NCI-H82 (cell line): ENCODE measurements at regions not wholly inside any gene's neighbourhood (a gene's known extent, or its start where the extent isn't known, plus 50 kb on each side); places are given as distances from the start of the nearest gene placed in this dataset.

Source experiments
- DNase-seq: peaks from one replicate; lab custom pipeline; 2025; lab: John Stamatoyannopoulos, UW

DNA sequence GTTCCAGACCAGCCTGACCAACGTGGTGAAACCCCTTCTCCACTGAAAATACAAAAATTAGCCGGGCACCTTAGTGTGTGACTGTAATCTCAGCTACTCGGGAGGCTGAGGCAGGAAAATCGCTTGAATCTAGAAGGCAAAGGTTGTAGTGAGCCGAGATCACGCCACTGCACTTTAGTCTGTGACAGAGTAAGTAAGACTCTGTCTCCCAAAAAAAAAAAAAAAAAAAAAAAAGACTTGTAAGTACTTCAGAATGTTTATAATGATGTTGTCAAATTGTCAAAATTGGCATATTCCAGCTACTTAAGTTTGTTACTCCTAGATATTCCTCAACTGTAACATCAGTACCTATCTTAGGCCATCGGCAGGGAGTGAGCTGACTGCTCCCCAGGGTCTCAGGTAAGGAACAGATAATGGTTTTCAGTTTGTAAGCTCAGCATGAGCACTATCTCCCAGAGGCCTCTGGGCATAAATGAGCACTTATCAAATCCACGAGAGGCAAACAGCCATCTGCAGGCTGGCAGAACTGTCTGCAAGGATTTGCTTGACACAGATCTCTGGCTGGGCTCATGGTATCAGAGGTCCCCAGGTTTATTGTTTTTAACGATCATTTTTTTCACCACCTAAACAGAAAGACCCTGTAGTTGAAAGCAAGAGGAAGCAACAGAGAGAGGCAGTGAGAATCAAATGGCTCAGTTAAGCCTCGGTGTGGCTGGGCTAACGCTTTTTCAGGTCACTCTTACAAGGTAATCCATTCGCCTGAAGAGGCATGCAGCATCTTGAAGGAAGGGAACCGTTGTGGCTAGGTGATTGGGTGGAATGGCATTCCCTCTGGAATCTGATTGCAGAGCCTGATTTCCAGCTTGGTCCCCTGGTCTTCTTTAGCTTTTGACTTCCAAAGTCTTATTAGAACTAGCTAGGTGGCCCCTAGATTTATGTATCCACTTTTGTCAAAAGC lies 115.9 kb downstream of the LY86 start:
- DNase-seq: no peak

- DNase-seq: no peak
Observed at GRCh38 chr6:6705061-6705425, 116.5 kb downstream of the LY86 start.

- no peak for DNase-seq
Observed at GRCh38 chr6:6705915-6706675, 117.6 kb downstream of the LY86 start.

- no peak for DNase-seq
Observed at GRCh38 chr6:6707143-6707542, 118.6 kb downstream of the LY86 start.

- DNase-seq: no peak
Observed at GRCh38 chr6:6709106-6709505, 120.6 kb downstream of the LY86 start.

DNA sequence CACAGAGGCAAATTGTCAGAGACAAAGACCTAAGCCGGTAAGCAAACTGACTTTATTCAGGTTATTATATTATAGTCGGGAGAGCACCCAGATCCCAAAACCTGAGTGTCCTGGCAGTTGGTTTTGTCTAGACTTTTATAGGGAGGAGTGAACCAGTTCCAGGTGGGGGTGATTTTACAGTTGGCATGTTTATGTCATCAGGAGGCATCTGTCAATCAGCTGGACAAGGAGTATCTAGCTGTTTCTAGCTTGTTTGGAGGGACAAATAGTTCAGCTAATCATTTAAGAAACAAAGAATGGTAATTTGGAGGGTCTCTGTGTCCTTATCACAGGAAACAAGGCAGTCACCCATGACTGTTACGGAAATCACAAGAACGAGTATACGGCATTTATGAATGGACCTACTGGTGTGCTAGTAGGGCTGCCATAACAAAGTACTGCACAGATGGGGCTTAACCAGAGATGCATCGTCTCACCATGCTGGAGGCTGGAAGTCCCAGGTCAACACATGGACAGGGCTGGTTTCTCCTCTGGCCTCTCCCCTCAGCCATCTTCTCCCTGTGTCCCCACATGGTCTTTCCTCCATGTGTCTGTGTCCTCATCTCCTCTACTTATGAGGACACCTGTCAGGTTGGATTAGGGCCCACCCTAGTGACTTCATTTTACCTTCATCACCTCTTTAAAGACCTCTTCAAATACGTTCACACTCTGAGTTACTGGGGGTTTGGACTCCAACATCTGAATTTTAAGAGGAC lies 122.7 kb downstream of the LY86 start:
- DNase-seq: no peak

DNA sequence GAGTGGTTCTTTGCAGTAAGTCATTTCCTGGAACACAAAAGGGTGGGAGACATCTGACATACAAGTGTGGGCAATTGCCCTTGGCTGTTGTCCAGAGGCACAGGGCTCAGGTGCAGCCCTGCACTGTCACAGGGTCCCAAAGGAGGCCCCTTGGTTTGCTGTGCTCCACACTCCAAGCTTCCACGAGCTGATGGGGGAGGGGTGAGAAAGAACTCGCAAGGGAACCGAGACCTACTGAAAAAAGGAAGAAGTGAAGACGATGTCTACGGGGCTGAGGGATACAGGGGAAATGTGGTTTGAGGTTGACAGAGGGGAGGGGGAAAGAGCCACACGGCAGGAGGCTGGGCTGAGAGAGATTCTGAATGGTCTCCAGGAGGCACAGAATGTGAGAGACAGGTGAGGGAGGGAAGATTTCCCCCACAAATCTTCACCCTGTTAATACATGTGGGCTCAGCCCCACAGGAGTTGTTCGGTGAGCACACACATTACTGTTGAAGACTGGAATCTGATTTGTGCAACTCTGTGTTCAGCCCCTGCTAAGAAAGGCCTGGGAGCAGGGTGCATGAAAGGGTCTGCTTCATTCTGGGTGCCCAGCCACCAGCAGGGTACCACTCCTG lies 123.4 kb downstream of the LY86 start:
- no peak for DNase-seq

GRCh38 chr6:6712449-6713403 lies 124.2 kb downstream of the LY86 start:
- no peak for DNase-seq

DNA sequence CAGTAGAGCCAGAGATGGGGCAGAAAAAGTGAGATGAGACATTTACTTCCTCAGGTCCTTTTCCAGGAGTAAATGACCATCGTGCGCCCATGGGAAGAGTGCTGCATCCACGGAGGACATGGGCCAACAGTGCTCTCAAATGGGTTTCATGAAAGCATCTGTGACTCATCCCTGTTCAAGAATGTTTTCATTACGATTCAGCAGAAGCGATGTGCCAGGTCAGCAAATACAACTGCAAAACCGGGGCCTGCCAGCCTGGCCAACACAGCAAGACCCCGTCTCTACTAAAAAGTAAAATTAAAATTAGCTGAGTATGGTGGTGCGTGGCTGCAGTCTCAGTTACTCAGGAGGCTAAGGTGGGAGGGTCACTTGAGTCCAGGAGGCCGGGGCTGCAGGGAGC lies 125.1 kb downstream of the LY86 start:
- DNase-seq: no peak

DNA sequence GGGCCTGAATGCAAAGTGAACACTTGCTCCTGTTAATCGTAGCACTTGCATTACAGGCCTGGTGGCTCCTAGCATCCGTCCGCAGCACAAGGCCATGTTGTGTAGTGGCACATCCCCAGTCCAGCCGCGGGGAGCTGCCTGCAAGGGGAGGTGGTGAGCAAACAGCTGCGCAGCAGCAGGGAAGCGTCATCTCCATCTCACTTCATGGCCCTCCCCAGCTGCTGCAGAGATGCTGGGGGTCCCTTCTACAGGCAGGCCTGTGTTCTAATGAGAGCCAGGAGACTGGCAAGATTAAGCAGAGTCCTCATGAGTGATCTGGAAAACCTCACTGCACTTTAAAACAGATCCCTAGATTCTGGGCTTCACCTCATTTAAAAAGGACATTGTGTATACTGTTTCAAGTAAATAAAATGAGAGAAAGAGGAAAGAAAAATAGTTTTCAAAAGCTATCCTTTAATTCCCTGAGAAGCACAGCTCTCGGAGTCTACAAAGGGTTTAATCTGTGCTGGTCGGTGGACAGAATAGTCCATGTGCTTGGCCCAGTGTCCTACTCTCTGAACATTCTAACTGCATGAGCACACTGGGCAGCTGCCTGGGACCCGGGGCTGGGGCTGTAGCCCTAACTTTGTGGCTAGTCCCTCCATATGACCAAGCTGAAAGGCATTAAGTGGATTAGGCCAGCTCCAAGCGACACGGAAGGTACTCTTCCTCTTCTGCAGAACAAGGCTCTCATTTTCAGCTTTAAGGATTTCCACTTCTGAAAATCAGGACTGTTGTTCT lies 125.8 kb downstream of the LY86 start:
- DNase-seq: peak; percentile 50

GRCh38 chr6:6714953-6715352 lies 126.4 kb downstream of the LY86 start:
- no peak for DNase-seq

GRCh38 chr6:6715465-6715864 lies 126.9 kb downstream of the LY86 start:
- no peak for DNase-seq

GRCh38 chr6:6716998-6717763 lies 128.7 kb downstream of the LY86 start:
- no peak for DNase-seq

DNA sequence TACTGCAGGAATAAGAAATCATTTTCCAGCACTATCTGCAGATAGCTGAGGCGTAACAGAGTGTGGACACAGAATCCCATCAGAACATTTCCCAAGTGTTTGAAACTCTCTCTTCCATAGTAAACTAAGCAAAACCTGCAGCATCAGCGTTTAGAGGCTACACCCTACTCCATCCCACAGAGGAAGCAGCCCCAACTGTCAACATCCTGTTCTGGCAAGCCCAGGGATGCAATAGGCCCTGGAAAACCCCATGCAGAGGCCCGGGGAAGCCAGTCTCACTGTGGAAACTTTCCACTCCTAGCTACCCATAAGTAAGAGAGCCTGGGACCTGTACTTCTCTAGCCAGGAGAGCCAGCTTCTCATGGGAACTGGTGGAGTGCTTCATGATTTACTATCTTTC lies 129.4 kb downstream of the LY86 start:
- no peak for DNase-seq

- DNase-seq: peak; percentile 31
Observed at GRCh38 chr6:6721606-6722005, 133.1 kb downstream of the LY86 start.

DNA sequence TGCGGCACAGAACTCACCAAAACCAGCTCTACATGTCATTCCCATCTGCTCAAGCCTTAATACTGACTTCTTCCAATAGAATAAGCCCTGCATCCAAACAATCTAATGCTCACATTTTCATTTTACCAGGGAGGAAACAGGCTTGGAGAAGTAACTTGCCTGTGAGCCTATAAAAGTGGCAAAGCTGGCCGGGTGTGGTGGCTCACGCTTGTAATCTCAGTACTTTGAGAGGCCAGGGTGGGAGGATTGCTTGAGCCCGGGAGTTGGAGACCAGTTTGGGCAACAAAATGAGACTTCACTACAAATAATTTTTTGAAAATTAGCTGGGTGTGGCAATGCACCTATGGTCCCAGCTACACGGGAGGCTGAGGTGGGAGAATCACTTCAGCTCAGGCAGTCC lies 133.7 kb downstream of the LY86 start:
- no peak for DNase-seq

- DNase-seq: no peak
Observed at GRCh38 chr6:6723361-6723760, 134.8 kb downstream of the LY86 start.

DNA sequence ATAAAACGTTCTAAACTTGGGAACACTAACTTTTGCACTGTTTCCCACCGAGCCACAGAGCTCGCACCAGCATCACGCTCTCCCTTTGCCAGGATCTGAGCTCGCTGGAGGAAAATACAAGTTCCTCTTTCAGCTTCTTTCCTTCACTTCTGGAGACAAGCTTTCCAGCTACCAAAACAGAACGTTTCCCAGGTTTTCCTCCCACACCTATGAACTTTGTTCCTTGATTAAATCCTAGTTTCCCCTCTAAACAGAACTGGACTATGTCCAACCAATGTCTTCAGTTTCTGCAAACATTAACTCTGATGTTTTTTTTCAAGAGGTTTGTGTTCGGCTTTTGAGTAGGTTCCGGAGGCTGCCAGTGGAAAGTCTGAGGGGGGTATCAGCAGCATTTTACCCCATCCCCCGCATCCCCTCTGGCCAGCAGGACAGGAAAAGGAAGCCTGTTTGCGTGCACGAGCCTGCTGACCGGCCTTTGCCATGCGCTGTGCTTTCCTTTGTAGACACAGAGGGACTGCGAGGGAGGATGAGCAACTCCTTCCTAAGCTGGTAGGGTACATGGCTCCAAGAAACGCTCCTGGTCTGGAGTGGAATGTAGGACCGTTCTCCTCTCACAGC lies 135.5 kb downstream of the LY86 start:
- DNase-seq: no peak
